Right lobe of liver (tissue), 6 donors: ENCODE measurements at regions not wholly inside any gene's neighbourhood (a gene's known extent, or its start where the extent isn't known, plus 50 kb on each side); places are given as distances from the start of the nearest gene placed in this dataset.

Experiments
- ATAC-seq, 4 donors: fragments of 200-7000 bp; cut with Tn5 transposase; one replicate each; pipeline ENCODE4 v1.9.1; 2020; ENCODE audit warnings: mild to moderate bottlenecking in 4 of 4, moderate library complexity in 4 of 4
- DNase-seq, 3 donors: peaks; one replicate each; pipeline ENCODE4 v3.0.0-alpha.2; 2020
- H3K27ac ChIP-seq, 3 donors: fragments of 200-600 bp; one replicate each; pipeline ENCODE4 v1.8.0; 2022
- H3K27me3 ChIP-seq, 2 donors: fragments of 200-600 bp; one replicate each; pipeline ENCODE4 v1.8.0; 2022
- H3K36me3 ChIP-seq, 4 donors: fragments of 200-600 bp; sonication (generic) in 1 of 4; one replicate each; pipeline versions ENCODE4 v1.5.1 to v1.8.0; 2017 to 2022; ENCODE audit warnings: control low read depth in 1 of 4
- H3K4me1 ChIP-seq, 4 donors: fragments of 200-600 bp; sonication (generic) in 1 of 4; one replicate each; pipeline versions ENCODE4 v1.5.1 to v1.8.0; 2017 to 2022; ENCODE audit warnings: control low read depth in 1 of 4
- H3K4me3 ChIP-seq, 3 donors: fragments of 200-600 bp; one replicate each; pipeline ENCODE4 v1.8.0; 2022
- H3K9me3 ChIP-seq, 4 donors: fragments of 200-600 bp; sonication (generic) in 1 of 4; one replicate each; pipeline versions ENCODE4 v1.5.1 to v1.8.0; 2017 to 2022; ENCODE audit warnings: control low read depth in 1 of 4
- CTCF ChIP-seq, 4 donors: fragments of 200-600 bp in 3 of 4; fragments of 450-650 bp in 1 of 4; IDR thresholded peaks; one replicate each; pipeline versions ENCODE4 v1.5.1 to v1.8.0; 2016 to 2022; ENCODE audit warnings: antibody characterized with exemption in 4 of 4, mild to moderate bottlenecking in 2 of 4
- POLR2A ChIP-seq: fragments of 450-650 bp; IDR thresholded peaks from one replicate; pipeline ENCODE4 v1.6.1; 2017; ENCODE audit warnings: antibody characterized with exemption, mild to moderate bottlenecking
- WGBS: methylation state at CpG from one replicate; pipeline ENCODE4 v1.1.6; 2018; ENCODE audit warnings: low coverage, low lambda C conversion rate; ENCODE audit not compliant: insufficient coverage; ENCODE audit errors: missing lambda C conversion rate; 5-methylcytosine and 5-hydroxymethylcytosine counted together
- intact Hi-C, 2 donors: fragments of 100-400 bp; cut with DNase I; formaldehyde crosslinking; loops; one replicate each; pipeline versions ENCODE4 v1.11.2 to v1.14.1; 2022
- donor health status: DM: no; HTN: yes; CAD: no.
- donor health status: DM: no; HTN: no; CAD: no.
- donor health status: DM: no; HTN: no; CAD: no.
- donor health status: DM: no; HTN: yes; CAD: no.
- donor health status: DM: no; HTN: yes; CAD: no.

- Histone ChIP-seq H3K27me3 (no peaks in the 10 kb centered on the region), H3K4me3 (peak overlapping the region in 1 of 3 donors; percentile 28), H3K9me3 (no peaks in the 10 kb centered on the region), H3K4me1 (peaks cover 0 to 11% (median 0%) of the 10 kb centered on the region in 4 donors), H3K27ac (peak overlapping the region in 1 of 3 donors; percentile 24), H3K36me3 (no peaks in the 10 kb centered on the region)
- DNase-seq (peak; percentile 70 to 85 (median 74)), ATAC-seq (peak; percentile 99)
- 39% methylated on average over 15 of the region's 19 CpGs for WGBS
- TF ChIP-seq POLR2A (no peak), CTCF (IDR thresholded peaks at IDR 0.05) (no peak)
- intact Hi-C loops = no loop called here
These were observed 208.7 kb upstream of the PHYHIPL start for GRCh38 chr10:58967551-58968388.

- Histone ChIP-seq H3K9me3 (no peaks in the 10 kb centered on the region), H3K4me3 (no peak overlapping the region), H3K27ac (no peak overlapping the region), H3K36me3 (no peaks in the 10 kb centered on the region), H3K27me3 (no peaks in the 10 kb centered on the region), H3K4me1 (peaks cover 0 to 11% (median 0%) of the 10 kb centered on the region in 4 donors)
- ATAC-seq (no peak), DNase-seq (no peak)
- 25% methylated on average over 1 of the region's 1 CpG for WGBS
- TF ChIP-seq CTCF (IDR thresholded peaks at IDR 0.05) (no peak), POLR2A (no peak)
- intact Hi-C loops = no loop called here
These were observed 208.1 kb upstream of the PHYHIPL start for GRCh38 chr10:58968389-58968755.

DNA sequence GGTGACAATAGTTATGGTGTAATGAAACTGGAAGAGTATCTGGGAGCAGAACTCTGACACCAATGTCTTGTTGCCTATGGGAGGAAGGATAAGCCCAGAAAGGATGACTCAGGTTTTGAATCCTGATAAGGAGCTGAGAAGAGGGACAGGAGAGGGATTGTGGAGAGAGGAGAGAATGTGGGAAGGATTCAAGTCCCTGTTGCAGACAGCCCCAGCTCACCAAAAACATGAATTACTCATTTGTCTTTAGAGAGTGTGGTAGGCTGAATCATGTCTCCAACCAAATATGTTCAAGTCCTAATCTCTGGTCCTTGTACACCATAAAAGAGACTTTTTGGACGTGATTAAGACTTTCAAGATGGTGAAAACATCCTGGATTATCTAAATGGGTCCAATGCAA lies 206.9 kb upstream of the PHYHIPL start:
- intact Hi-C loops = no loop called here
- no peak overlapping the region for H3K4me3 ChIP-seq

GRCh38 chr10:58970160-58970915 lies 206.1 kb upstream of the PHYHIPL start:
- no peak overlapping the region for H3K27ac ChIP-seq
- no peaks in the 10 kb centered on the region for H3K36me3 ChIP-seq
- peaks cover 0 to 11% (median 0%) of the 10 kb centered on the region in 4 donors for H3K4me1 ChIP-seq
- no peak overlapping the region for H3K4me3 ChIP-seq
- 64% methylated on average over 1 of the region's 2 CpGs for WGBS
- H3K27me3 ChIP-seq = no peaks in the 10 kb centered on the region
- H3K9me3 ChIP-seq = no peaks in the 10 kb centered on the region
- TF ChIP-seq CTCF (IDR thresholded peaks at IDR 0.05) = no peak
- ATAC-seq = no peak
- DNase-seq = no peak
- intact Hi-C loops = no loop called here

More for the DNA sequence above, 206.9 kb upstream of the PHYHIPL start:
- ATAC-seq (no peak), DNase-seq (no peak)
- 46% methylated on average over 1 of the region's 1 CpG for WGBS
- no peaks in the 10 kb centered on the region for H3K9me3 ChIP-seq
- no peaks in the 10 kb centered on the region for H3K36me3 ChIP-seq
- no peak overlapping the region for H3K27ac ChIP-seq
- peaks cover 0 to 11% (median 0%) of the 10 kb centered on the region in 4 donors for H3K4me1 ChIP-seq
- TF ChIP-seq CTCF (IDR thresholded peaks at IDR 0.05) (no peak), POLR2A (no peak)
- no peaks in the 10 kb centered on the region for H3K27me3 ChIP-seq
